Spleen (tissue), 11 donors: ENCODE measurements at regions not wholly inside any gene's neighbourhood (a gene's known extent, or its start where the extent isn't known, plus 50 kb on each side); places are given as distances from the start of the nearest gene placed in this dataset.

Experiments used
- DNase-seq: peaks from one replicate; pipeline ENCODE4 v3.0.0-alpha.2; 2020
- H3K27ac ChIP-seq, 8 donors: fragments of 200-600 bp; sonication (generic) in 7 of 8; 1 replicate in 4 of 8; 2 replicates in 4 of 8; pipeline versions ENCODE4 v1.5.0 to v1.8.0; 2016 to 2021; ENCODE audit warnings: inconsistent platforms in 4 of 8, mild to moderate bottlenecking in 4 of 8, moderate library complexity in 1 of 8
- H3K27me3 ChIP-seq, 7 donors: fragments of 200-600 bp; sonication (generic) in 6 of 7; replicated peaks in 1 of 7; 1 replicate in 4 of 7; 2 replicates in 3 of 7; pipeline versions ENCODE4 v1.5.0 to v1.8.0; 2016 to 2021; ENCODE audit warnings: inconsistent platforms in 3 of 7, mild to moderate bottlenecking in 1 of 7
- H3K36me3 ChIP-seq, 6 donors: fragments of 200-600 bp; sonication (generic) in 5 of 6; 1 replicate in 4 of 6; 2 replicates in 2 of 6; pipeline versions ENCODE4 v1.5.0 to v1.8.0; 2016 to 2021; ENCODE audit warnings: inconsistent platforms in 2 of 6
- H3K4me1 ChIP-seq, 6 donors: fragments of 200-600 bp; sonication (generic) in 5 of 6; 1 replicate in 3 of 6; 2 replicates in 3 of 6; pipeline versions ENCODE4 v1.5.0 to v1.8.0; 2016 to 2021; ENCODE audit warnings: inconsistent platforms in 3 of 6
- H3K4me3 ChIP-seq, 8 donors: fragments of 200-600 bp; sonication (generic) in 7 of 8; 1 replicate in 4 of 8; 2 replicates in 4 of 8; pipeline versions ENCODE4 v1.5.0 to v1.8.0; 2016 to 2021; ENCODE audit warnings: inconsistent platforms in 4 of 8, mild to moderate bottlenecking in 4 of 8, moderate library complexity in 2 of 8
- H3K9me3 ChIP-seq, 8 donors: fragments of 200-600 bp; sonication (generic) in 7 of 8; 1 replicate in 4 of 8; 2 replicates in 4 of 8; pipeline versions ENCODE4 v1.5.0 to v1.8.0; 2016 to 2021; ENCODE audit warnings: inconsistent platforms in 4 of 8
- POLR2A ChIP-seq, 3 donors: fragments of 450-650 bp; IDR thresholded peaks; one replicate each; pipeline ENCODE4 v1.5.1; 2017; ENCODE audit warnings: antibody characterized with exemption in 3 of 3, mild to moderate bottlenecking in 1 of 3
- POLR2AphosphoS5 ChIP-seq, 3 donors: sonication (generic); formaldehyde crosslinking; IDR thresholded peaks; one replicate each; pipeline ENCODE4 v1.5.1; 2017; ENCODE audit warnings: antibody characterized with exemption in 3 of 3
- WGBS, 5 donors: extraction: QIAGEN DNeasy Blood & Tissue Kit in 3 of 5; methylation state at CpG; one replicate each; pipeline versions ENCODE4 v1.1.5 to v1.1.7; 2013 to 2018; 5-methylcytosine and 5-hydroxymethylcytosine counted together
- intact Hi-C: fragments of 100-400 bp; cut with DNase I; formaldehyde crosslinking; loops from one replicate; pipeline ENCODE4 v1.15.0; 2023; ENCODE audit warnings: low total_unique reads
- TF ChIP-seq, protein P1 (sequence below), 11 experiments: fragments of 200-600 bp in 7 of 11; fragments of 450-650 bp in 4 of 11; sonication (generic) in 4 of 11; IDR thresholded peaks in 8 of 11; conservative IDR thresholded peaks in 3 of 11; 1 replicate in 7 of 11; 2 replicates in 4 of 11; pipeline versions ENCODE4 v1.4.0 to v1.8.0; 2016 to 2021; ENCODE audit warnings: antibody characterized with exemption in 11 of 11, inconsistent platforms in 4 of 11, mild to moderate bottlenecking in 1 of 11
- donor health status: healthy with polysubstance abuse.
- donor health status: DM: no; HTN: no; CAD: no; lungs with moderate emphysema.
- donor health status: DM: no; HTN: no; CAD: no.
- donor health status: Bipolar disorder and iron deficiency.
- donor health status: healthy.
- donor health status: DM: no; HTN: no; CAD: no.
- donor health status: DM: yes; HTN: yes; CAD: no.

DNA sequence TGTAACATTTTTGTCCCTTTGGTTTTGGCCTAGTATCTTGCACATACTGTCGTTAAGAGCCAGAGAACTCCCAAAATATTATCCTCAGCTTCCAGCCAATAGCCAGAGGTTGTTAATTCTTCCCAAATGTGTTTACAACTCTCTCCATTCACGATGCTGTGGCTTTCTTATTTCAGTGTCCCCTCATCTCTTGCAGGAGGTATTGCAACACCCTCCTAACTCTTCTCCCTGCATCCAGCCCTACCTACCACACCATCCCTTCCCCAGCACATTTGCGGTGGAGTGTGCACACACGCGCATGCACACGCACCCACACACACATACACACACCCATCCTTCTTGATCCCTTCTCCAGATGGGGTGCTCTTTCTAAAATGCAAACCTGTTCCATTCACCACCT, 75.6 kb upstream of the LMO2 start:
- H3K27ac ChIP-seq: no peak overlapping the region
- no peak for DNase-seq

DNA sequence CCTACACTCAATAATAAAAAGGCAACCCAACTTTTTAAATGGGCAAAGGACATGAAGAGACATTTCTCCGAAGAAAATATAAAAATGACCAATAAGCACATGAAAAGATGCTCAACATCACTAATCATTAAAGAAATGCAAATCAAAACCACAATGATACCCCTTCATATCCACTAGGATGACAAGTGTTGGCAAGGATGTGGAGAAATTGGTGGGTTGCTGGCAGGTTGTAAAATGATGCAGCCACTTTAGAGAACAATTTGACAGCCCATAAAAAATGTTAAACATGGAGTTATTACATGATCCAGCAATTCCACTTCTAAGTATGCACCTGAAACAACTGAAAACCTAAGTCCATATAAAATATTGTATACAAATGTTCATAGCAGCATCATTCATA, 73.2 kb upstream of the LMO2 start:
- H3K4me1 ChIP-seq: peaks cover 0 to 9% (median 4%) of the 10 kb centered on the region in 6 donors
- TF ChIP-seq POLR2AphosphoS5 (IDR thresholded peaks at IDR 0.05) (no peak), POLR2A (IDR thresholded peaks at IDR 0.05) (no peak)
- TF ChIP-seq, protein P1, sequence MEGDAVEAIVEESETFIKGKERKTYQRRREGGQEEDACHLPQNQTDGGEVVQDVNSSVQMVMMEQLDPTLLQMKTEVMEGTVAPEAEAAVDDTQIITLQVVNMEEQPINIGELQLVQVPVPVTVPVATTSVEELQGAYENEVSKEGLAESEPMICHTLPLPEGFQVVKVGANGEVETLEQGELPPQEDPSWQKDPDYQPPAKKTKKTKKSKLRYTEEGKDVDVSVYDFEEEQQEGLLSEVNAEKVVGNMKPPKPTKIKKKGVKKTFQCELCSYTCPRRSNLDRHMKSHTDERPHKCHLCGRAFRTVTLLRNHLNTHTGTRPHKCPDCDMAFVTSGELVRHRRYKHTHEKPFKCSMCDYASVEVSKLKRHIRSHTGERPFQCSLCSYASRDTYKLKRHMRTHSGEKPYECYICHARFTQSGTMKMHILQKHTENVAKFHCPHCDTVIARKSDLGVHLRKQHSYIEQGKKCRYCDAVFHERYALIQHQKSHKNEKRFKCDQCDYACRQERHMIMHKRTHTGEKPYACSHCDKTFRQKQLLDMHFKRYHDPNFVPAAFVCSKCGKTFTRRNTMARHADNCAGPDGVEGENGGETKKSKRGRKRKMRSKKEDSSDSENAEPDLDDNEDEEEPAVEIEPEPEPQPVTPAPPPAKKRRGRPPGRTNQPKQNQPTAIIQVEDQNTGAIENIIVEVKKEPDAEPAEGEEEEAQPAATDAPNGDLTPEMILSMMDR (IDR thresholded peaks at IDR 0.05 in 8 of 11, conservative IDR thresholded peaks at IDR 0.05 in 3 of 11): no peak
- H3K4me3 ChIP-seq: no peak overlapping the region
- H3K27me3 ChIP-seq: no peaks in the 10 kb centered on the region
- H3K27ac ChIP-seq: no peak overlapping the region
- no peaks in the 10 kb centered on the region for H3K36me3 ChIP-seq
- intact Hi-C loops: no loop called here
- no peak for DNase-seq
- 96 to 100% (median 97%) methylated on average over 1 of the region's 1 CpG for WGBS, 5 donors
- H3K9me3 ChIP-seq: no peaks in the 10 kb centered on the region

More for the DNA sequence above, 75.6 kb upstream of the LMO2 start:
- 75 to 91% (median 83%) methylated on average over 6 of the region's 6 CpGs for WGBS, 5 donors
- Histone ChIP-seq H3K9me3 (no peaks in the 10 kb centered on the region), H3K4me3 (no peak overlapping the region), H3K4me1 (peaks cover 0 to 13% (median 5%) of the 10 kb centered on the region in 6 donors), H3K36me3 (no peaks in the 10 kb centered on the region), H3K27me3 (no peaks in the 10 kb centered on the region)
- no peak for TF ChIP-seq POLR2A (IDR thresholded peaks at IDR 0.05)
- intact Hi-C loops: no loop called here

DNA sequence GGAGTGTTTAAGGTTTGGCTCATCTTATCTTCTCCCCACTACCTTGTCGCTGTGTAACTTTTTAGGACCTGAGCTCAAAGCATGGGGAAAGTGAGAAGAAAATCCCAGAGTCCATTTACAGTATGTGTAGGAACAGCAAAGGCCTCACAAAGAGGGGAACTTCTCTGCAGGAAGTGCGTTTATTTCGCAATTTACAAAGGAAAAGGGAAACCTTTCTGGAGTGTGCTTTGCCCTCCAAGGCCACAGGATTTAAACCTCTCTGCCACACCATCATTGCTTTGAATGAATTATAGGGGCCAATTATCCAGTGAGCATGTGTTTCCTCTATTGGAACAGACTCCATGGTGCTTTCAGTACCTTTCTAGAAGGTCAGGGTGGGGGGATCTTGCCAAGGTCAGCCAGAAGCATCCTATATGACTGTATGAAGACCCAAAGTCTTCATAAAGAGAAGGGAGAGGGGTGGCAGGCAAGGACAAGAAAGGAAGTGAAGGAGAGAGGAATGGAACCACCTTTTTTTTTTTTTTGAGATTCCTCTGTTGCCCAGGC, 68.1 kb upstream of the LMO2 start:
- DNase-seq: no peak
- H3K4me1 ChIP-seq: peaks cover 0 to 16% (median 7%) of the 10 kb centered on the region in 6 donors
- TF ChIP-seq POLR2AphosphoS5 (IDR thresholded peaks at IDR 0.05) (peak in 1 of 3 donors; percentile 42), POLR2A (IDR thresholded peaks at IDR 0.05) (no peak)
- TF ChIP-seq, protein P1 (IDR thresholded peaks at IDR 0.05 in 8 of 11, conservative IDR thresholded peaks at IDR 0.05 in 3 of 11): no peak
- intact Hi-C loops: no loop called here
- no peaks in the 10 kb centered on the region for H3K36me3 ChIP-seq
- H3K27ac ChIP-seq: peak overlapping the region in 7 of 8 donors; percentile 47 to 79 (median 70)
- H3K9me3 ChIP-seq: no peaks in the 10 kb centered on the region
- H3K4me3 ChIP-seq: no peak overlapping the region
- no peaks in the 10 kb centered on the region for H3K27me3 ChIP-seq
- WGBS, 5 donors: 40 to 61% (median 51%) methylated on average over 3 of the region's 3 CpGs

DNA sequence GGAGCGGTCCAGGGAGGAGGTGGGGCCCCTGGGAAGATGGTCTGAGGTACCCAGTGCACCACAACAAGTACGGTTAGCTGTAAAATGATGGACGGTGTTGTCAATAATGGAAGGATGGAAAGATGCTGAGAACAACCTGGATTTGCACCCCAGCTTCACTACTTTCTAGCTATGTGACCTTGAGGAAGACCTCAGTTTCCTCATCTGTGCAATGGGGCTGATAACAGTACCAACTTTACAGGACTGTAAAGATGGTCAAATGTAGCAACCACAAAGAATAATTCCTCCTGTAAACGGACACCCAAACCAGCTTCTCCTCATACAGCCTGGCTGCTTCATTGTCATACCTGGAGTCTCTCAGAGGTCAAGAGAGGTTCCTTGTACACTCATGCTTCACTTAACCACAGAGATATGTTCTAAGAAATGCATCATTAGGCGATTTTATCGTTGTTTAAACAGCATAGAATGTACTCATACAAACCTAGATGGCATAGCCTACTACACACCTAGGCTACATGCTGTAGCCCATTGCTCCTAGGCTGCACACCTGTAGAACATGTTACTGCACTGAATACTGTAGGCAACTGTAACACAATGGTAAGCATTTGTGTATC, 65.5 kb upstream of the LMO2 start:
- peak overlapping the region in 5 of 8 donors; percentile 45 to 69 (median 53) for H3K27ac ChIP-seq
- no peak for DNase-seq
- peaks cover 0 to 23% (median 7%) of the 10 kb centered on the region in 6 donors for H3K4me1 ChIP-seq
- no peaks in the 10 kb centered on the region for H3K36me3 ChIP-seq
- H3K27me3 ChIP-seq: no peaks in the 10 kb centered on the region
- H3K4me3 ChIP-seq: no peak overlapping the region
- TF ChIP-seq POLR2AphosphoS5 (IDR thresholded peaks at IDR 0.05) (no peak), POLR2A (IDR thresholded peaks at IDR 0.05) (no peak)
- TF ChIP-seq, protein P1 (IDR thresholded peaks at IDR 0.05 in 8 of 11, conservative IDR thresholded peaks at IDR 0.05 in 3 of 11): no peak
- intact Hi-C loops: no loop called here
- no peaks in the 10 kb centered on the region for H3K9me3 ChIP-seq
- WGBS, 5 donors: 76 to 96% (median 83%) methylated on average over 6 of the region's 6 CpGs
